OCI-LY7 (cell line): ENCODE measurements at regions not wholly inside any gene's neighbourhood (a gene's known extent, or its start where the extent isn't known, plus 50 kb on each side); places are given as distances from the start of the nearest gene placed in this dataset.

Source experiments
- BruUV-seq: library from RNA; stranded (reverse); fragments of 400-500 nt; replicated peaks from 2 replicates; lab custom pipeline; 2021; lab: Mats Ljungman, UMichigan
- CTCF ChIA-PET: fragments of 300-600 bp; sonication (Branson Sonifier 250); formaldehyde crosslinking; loops from one replicate; lab custom pipeline; 2022; ENCODE audit warnings: antibody characterized with exemption; ENCODE audit not compliant: unreplicated experiment; lab: Charles Lee
- POLR2A ChIA-PET: fragments of 300-600 bp; sonication (Branson Sonifier 250); formaldehyde crosslinking; loops from one replicate; lab custom pipeline; 2022; ENCODE audit warnings: antibody characterized with exemption; lab: Charles Lee
- DNase-seq: peaks from one replicate; pipeline ENCODE4 v3.0.0-alpha.2; 2015; ENCODE audit warnings: low spot score
- H2AFZ ChIP-seq: fragments of 200-600 bp; sonication (generic), shearing (Covaris generic); 2 replicates; pipeline ENCODE4 v1.6.1; 2014; ENCODE audit warnings: mild to moderate bottlenecking, antibody characterized with exemption, low read length, moderate library complexity
- H3K27ac ChIP-seq: fragments of 200-600 bp; sonication (generic); 2 replicates; pipeline ENCODE4 v1.5.1; 2014; ENCODE audit warnings: mixed run types, low read depth, mild to moderate bottlenecking, moderate library complexity, low read length, inconsistent platforms; ENCODE audit not compliant: poor library complexity, severe bottlenecking
- H3K36me3 ChIP-seq: fragments of 200-600 bp; sonication (generic); 2 replicates; pipeline ENCODE4 v1.6.1; 2014; ENCODE audit warnings: mild to moderate bottlenecking, antibody characterized with exemption, low read length, moderate library complexity, mixed read lengths; ENCODE audit not compliant: insufficient read depth
- H3K4me1 ChIP-seq: fragments of 200-600 bp; sonication (generic); 2 replicates; pipeline ENCODE4 v1.5.1; 2014; ENCODE audit warnings: mild to moderate bottlenecking, low read length; ENCODE audit not compliant: insufficient read depth, poor library complexity, severe bottlenecking
- H3K4me2 ChIP-seq: fragments of 200-600 bp; sonication (generic); 2 replicates; pipeline ENCODE4 v1.6.1; 2014; ENCODE audit warnings: mild to moderate bottlenecking, low read length
- H3K4me3 ChIP-seq: fragments of 200-600 bp; sonication (generic); 2 replicates; pipeline ENCODE4 v1.5.1; 2014; ENCODE audit warnings: mild to moderate bottlenecking, low read depth, low read length; ENCODE audit not compliant: poor library complexity, severe bottlenecking
- H3K79me2 ChIP-seq: fragments of 200-600 bp; sonication (generic); 2 replicates; pipeline ENCODE4 v1.6.1; 2016; ENCODE audit warnings: low read depth, mild to moderate bottlenecking, low read length, moderate library complexity, mixed read lengths; ENCODE audit not compliant: insufficient read depth
- H3K9me2 ChIP-seq: fragments of 200-600 bp; sonication (generic); 2 replicates; pipeline ENCODE4 v1.6.1; 2016; ENCODE audit warnings: mild to moderate bottlenecking, low read length, mixed read lengths; ENCODE audit not compliant: insufficient read depth
- H3K9me3 ChIP-seq: fragments of 200-600 bp; sonication (generic); 2 replicates; pipeline ENCODE4 v1.6.1; 2014; ENCODE audit warnings: mild to moderate bottlenecking, mixed run types, low read length, mixed read lengths
- H4K20me1 ChIP-seq: fragments of 200-600 bp; sonication (generic); 2 replicates; pipeline ENCODE4 v1.6.1; 2014; ENCODE audit warnings: mild to moderate bottlenecking, antibody characterized with exemption, low read length, moderate library complexity, mixed read lengths; ENCODE audit not compliant: insufficient read depth
- EZH2phosphoT487 ChIP-seq: fragments of 200-600 bp; sonication (generic); IDR thresholded peaks from 2 replicates; pipeline ENCODE4 v1.6.1; 2018; ENCODE audit warnings: low read depth, borderline replicate concordance, mild to moderate bottlenecking, mixed run types, antibody characterized with exemption, low read length, moderate library complexity, mixed read lengths
- intact Hi-C: fragments of 100-400 bp; cut with micrococcal nuclease; formaldehyde crosslinking; loops from one replicate; pipeline ENCODE4 v1.10.0; 2022; ENCODE audit not compliant: unreplicated experiment
- TF ChIP-seq, protein P1 (sequence below): fragments of 200-600 bp; sonication (generic); conservative IDR thresholded peaks from 2 replicates; pipeline ENCODE4 v1.5.1; 2014; ENCODE audit warnings: mild to moderate bottlenecking, antibody characterized with exemption, low read length, moderate library complexity, mixed read lengths

DNA sequence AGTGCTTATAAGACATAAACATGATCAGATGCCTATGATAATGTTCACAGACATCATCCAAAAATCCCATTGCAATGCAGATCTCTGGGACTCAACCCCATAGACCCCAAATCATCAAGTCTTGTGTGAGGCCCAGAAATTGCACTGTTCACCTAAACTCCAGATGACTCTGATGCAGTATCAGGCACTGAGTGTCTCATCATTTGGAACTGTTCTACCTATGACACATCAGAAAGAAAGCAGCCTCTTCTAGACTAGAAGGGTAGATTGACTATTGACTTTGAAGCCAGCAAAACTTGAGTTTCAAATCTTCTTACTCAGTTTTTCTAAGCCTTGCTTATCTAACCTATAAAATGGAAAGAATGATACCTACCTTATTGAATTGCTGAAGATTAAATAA lies 58.7 kb upstream of the PAPPA start:
- H3K9me3 ChIP-seq: no peaks in the 10 kb centered on the region
- H3K27ac ChIP-seq: no peak overlapping the region
- intact Hi-C loops: loop anchor here (5.0 kb wide), 1 partner anchor 562 kb away; no protein-coding TSS in a partner anchor
- TF ChIP-seq EZH2phosphoT487: no peak
- TF ChIP-seq, protein P1, sequence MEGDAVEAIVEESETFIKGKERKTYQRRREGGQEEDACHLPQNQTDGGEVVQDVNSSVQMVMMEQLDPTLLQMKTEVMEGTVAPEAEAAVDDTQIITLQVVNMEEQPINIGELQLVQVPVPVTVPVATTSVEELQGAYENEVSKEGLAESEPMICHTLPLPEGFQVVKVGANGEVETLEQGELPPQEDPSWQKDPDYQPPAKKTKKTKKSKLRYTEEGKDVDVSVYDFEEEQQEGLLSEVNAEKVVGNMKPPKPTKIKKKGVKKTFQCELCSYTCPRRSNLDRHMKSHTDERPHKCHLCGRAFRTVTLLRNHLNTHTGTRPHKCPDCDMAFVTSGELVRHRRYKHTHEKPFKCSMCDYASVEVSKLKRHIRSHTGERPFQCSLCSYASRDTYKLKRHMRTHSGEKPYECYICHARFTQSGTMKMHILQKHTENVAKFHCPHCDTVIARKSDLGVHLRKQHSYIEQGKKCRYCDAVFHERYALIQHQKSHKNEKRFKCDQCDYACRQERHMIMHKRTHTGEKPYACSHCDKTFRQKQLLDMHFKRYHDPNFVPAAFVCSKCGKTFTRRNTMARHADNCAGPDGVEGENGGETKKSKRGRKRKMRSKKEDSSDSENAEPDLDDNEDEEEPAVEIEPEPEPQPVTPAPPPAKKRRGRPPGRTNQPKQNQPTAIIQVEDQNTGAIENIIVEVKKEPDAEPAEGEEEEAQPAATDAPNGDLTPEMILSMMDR: no peak
- H3K9me2 ChIP-seq: no peaks in the 10 kb centered on the region
- no peak for DNase-seq
- H3K4me1 ChIP-seq: no peaks in the 10 kb centered on the region
- no peak overlapping the region for H2AFZ ChIP-seq
- ChIA-PET CTCF (no interaction called here), POLR2A (interaction anchor here (0.9 kb wide), 1 partner anchor 865 kb away, joined by 3 read pairs; no protein-coding TSS in a partner anchor)
- H3K4me3 ChIP-seq: no peak overlapping the region
- H3K4me2 ChIP-seq: no peak overlapping the region
- H3K79me2 ChIP-seq: no peaks in the 10 kb centered on the region
- no TSS peak for BruUV-seq
- H4K20me1 ChIP-seq: no peaks in the 10 kb centered on the region
- H3K36me3 ChIP-seq: no peaks in the 10 kb centered on the region

DNA sequence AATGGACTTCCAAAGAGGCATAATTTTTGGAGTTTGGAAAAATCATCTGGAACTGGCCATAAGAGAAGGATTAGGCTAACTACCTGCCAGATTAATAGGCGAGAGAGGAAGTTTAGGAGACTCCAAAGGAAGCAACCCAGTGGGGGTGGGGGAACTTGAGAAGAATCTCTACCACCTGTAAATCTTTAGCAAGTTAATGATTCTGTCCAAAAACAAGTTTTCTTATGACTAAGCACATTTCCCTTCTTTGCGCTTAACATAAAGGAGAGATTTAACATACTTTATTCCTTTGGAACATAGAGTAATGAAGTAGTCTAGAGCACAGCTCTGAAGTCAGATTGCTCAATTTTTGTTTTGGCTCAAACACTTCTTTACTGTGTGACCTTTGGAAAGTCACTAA lies 58.2 kb upstream of the PAPPA start:
- no peaks in the 10 kb centered on the region for H3K9me3 ChIP-seq
- no peak overlapping the region for H3K4me2 ChIP-seq
- no peak overlapping the region for H3K27ac ChIP-seq
- ChIA-PET CTCF (no interaction called here), POLR2A (no interaction called here)
- DNase-seq: no peak
- H3K79me2 ChIP-seq: no peaks in the 10 kb centered on the region
- TF ChIP-seq, protein P1: no peak
- no peak for TF ChIP-seq EZH2phosphoT487
- H4K20me1 ChIP-seq: no peaks in the 10 kb centered on the region
- no peak overlapping the region for H2AFZ ChIP-seq
- no peaks in the 10 kb centered on the region for H3K9me2 ChIP-seq
- H3K4me1 ChIP-seq: no peaks in the 10 kb centered on the region
- H3K36me3 ChIP-seq: no peaks in the 10 kb centered on the region
- no TSS peak for BruUV-seq
- intact Hi-C loops: loop anchor here (5.0 kb wide), 1 partner anchor 562 kb away; no protein-coding TSS in a partner anchor
- H3K4me3 ChIP-seq: no peak overlapping the region

DNA sequence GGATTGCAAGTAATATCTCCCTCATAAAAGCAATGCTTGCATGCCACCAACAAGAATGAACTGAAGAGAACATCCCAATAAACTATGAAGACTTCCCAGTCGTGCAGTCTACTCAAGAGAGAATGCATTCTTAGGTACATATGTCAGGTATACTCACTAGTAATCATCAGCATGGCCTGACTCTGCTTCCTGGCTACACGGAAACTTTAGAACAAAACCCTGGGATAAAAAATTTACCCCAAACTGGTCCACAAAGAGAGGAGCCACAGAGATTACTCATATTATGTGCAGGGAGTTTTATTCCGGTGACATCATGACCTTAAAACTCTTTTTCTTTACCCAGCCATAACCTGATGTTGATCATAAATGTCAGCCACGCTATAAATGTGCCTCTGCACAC lies 57.5 kb upstream of the PAPPA start:
- Histone ChIP-seq H3K36me3 (no peaks in the 10 kb centered on the region), H3K4me3 (no peak overlapping the region), H4K20me1 (no peaks in the 10 kb centered on the region), H3K4me1 (no peaks in the 10 kb centered on the region), H3K79me2 (no peaks in the 10 kb centered on the region), H3K27ac (no peak overlapping the region), H2AFZ (no peak overlapping the region), H3K9me2 (no peaks in the 10 kb centered on the region), H3K4me2 (no peak overlapping the region), H3K9me3 (no peaks in the 10 kb centered on the region)
- POLR2A ChIA-PET: no interaction called here
- no peak for DNase-seq
- no peak for TF ChIP-seq EZH2phosphoT487
- TF ChIP-seq, protein P1: no peak
- intact Hi-C loops: loop anchor here (5.0 kb wide), 1 partner anchor 561 kb away; no protein-coding TSS in a partner anchor
- CTCF ChIA-PET: no interaction called here
- no TSS peak for BruUV-seq
